Liver (tissue), 8 donors: ENCODE measurements at regions not wholly inside any gene's neighbourhood (a gene's known extent, or its start where the extent isn't known, plus 50 kb on each side); places are given as distances from the start of the nearest gene placed in this dataset.

Experiments
- DNase-seq: peaks from one replicate; pipeline ENCODE4 v3.0.0-alpha.2; 2017; ENCODE audit warnings: low spot score
- H3K27ac ChIP-seq, 2 donors: one replicate each; pipeline ENCODE4 v1.7.0; 2013; ENCODE audit warnings: inconsistent platforms in 2 of 2, low read length in 2 of 2, control low read depth in 1 of 2, low read depth in 1 of 2, mild to moderate bottlenecking in 1 of 2
- H3K27me3 ChIP-seq, 4 donors: one replicate each; pipeline versions ENCODE4 v1.6.1 to v1.7.0; 2013; ENCODE audit warnings: low read length in 3 of 4, inconsistent platforms in 1 of 4, mild to moderate bottlenecking in 1 of 4, moderate library complexity in 1 of 4; ENCODE audit not compliant: control insufficient read depth in 4 of 4, insufficient read depth in 4 of 4
- H3K36me3 ChIP-seq, 4 donors: one replicate each; pipeline versions ENCODE4 v1.6.1 to v1.7.0; 2013; ENCODE audit warnings: low read length in 3 of 4, mild to moderate bottlenecking in 3 of 4, low read depth in 1 of 4, moderate library complexity in 1 of 4; ENCODE audit not compliant: control insufficient read depth in 4 of 4, insufficient read depth in 3 of 4
- H3K4me1 ChIP-seq, 4 donors: one replicate each; pipeline versions ENCODE4 v1.6.1 to v1.7.0; 2013; ENCODE audit warnings: low read length in 3 of 4, mild to moderate bottlenecking in 3 of 4, moderate library complexity in 1 of 4; ENCODE audit not compliant: control insufficient read depth in 4 of 4, insufficient read depth in 4 of 4
- H3K4me3 ChIP-seq, 3 donors: one replicate each; pipeline versions ENCODE4 v1.6.1 to v1.7.0; 2013; ENCODE audit warnings: low read length in 3 of 3, control low read depth in 1 of 3, low read depth in 1 of 3, mild to moderate bottlenecking in 1 of 3
- H3K9ac ChIP-seq, 2 donors: one replicate each; pipeline ENCODE4 v1.7.0; 2013; ENCODE audit warnings: low read length in 2 of 2, mild to moderate bottlenecking in 2 of 2, moderate library complexity in 2 of 2, control low read depth in 1 of 2, low read depth in 1 of 2
- H3K9me3 ChIP-seq, 4 donors: one replicate each; pipeline versions ENCODE4 v1.6.1 to v1.7.0; 2013; ENCODE audit warnings: low read length in 3 of 4; ENCODE audit not compliant: control insufficient read depth in 4 of 4
- ATF3 ChIP-seq: IDR thresholded peaks from 2 replicates; pipeline ENCODE4 v1.6.1; 2016; ENCODE audit warnings: antibody characterized with exemption
- EGR1 ChIP-seq, 2 donors: IDR thresholded peaks; 2 replicates each; pipeline ENCODE4 v1.6.1; 2016 to 2018; ENCODE audit warnings: antibody characterized with exemption in 2 of 2, low read depth in 2 of 2
- HNF4A ChIP-seq, 2 donors: conservative IDR thresholded peaks; 2 replicates each; pipeline ENCODE4 v1.6.1; 2016; ENCODE audit warnings: antibody characterized with exemption in 2 of 2, mild to moderate bottlenecking in 2 of 2
- JUND ChIP-seq, 2 donors: IDR thresholded peaks; 2 replicates each; pipeline ENCODE4 v1.6.1; 2016; ENCODE audit warnings: antibody characterized with exemption in 2 of 2
- RAD21 ChIP-seq, 2 donors: IDR thresholded peaks; 2 replicates each; pipeline ENCODE4 v1.6.1; 2016; ENCODE audit warnings: antibody characterized with exemption in 2 of 2, mild to moderate bottlenecking in 2 of 2
- RXRA ChIP-seq, 2 donors: IDR thresholded peaks; 2 replicates each; pipeline ENCODE4 v1.6.1; 2017 to 2018; ENCODE audit warnings: antibody characterized with exemption in 2 of 2, mild to moderate bottlenecking in 1 of 2
- TAF1 ChIP-seq: conservative IDR thresholded peaks from 2 replicates; pipeline ENCODE4 v1.6.1; 2016; ENCODE audit warnings: antibody characterized with exemption, mild to moderate bottlenecking
- WGBS: extraction: QIAGEN DNeasy Blood & Tissue Kit; methylation state at CpG from one replicate; pipeline ENCODE4 v1.1.7; 2013; 5-methylcytosine and 5-hydroxymethylcytosine counted together
- TF ChIP-seq, protein P1 (sequence below): IDR thresholded peaks from 2 replicates; pipeline ENCODE4 v1.6.1; 2016; ENCODE audit warnings: antibody characterized with exemption, mild to moderate bottlenecking
- TF ChIP-seq, protein P2 (sequence below): IDR thresholded peaks from 2 replicates; pipeline ENCODE4 v1.6.1; 2016; ENCODE audit warnings: antibody characterized with exemption
- TF ChIP-seq, protein P3 (sequence below): fragments of 150-350 bp; IDR thresholded peaks from 2 replicates; pipeline ENCODE4 v1.5.1; 2017; ENCODE audit warnings: improper control_type of control experiment, low read depth, low read length; ENCODE audit not compliant: missing input control
- TF ChIP-seq, protein P4 (sequence below): IDR thresholded peaks from 2 replicates; pipeline ENCODE4 v1.6.1; 2016; ENCODE audit warnings: antibody characterized with exemption
- donor health status: healthy.
- donor health status: healthy.
- donor health status: healthy.
- donor health status: healthy.
- donor health status: healthy.

GRCh38 chr2:181760521-181760920 is 80.2 kb upstream of the NEUROD1 start (continued):
- TF ChIP-seq, protein P1, sequence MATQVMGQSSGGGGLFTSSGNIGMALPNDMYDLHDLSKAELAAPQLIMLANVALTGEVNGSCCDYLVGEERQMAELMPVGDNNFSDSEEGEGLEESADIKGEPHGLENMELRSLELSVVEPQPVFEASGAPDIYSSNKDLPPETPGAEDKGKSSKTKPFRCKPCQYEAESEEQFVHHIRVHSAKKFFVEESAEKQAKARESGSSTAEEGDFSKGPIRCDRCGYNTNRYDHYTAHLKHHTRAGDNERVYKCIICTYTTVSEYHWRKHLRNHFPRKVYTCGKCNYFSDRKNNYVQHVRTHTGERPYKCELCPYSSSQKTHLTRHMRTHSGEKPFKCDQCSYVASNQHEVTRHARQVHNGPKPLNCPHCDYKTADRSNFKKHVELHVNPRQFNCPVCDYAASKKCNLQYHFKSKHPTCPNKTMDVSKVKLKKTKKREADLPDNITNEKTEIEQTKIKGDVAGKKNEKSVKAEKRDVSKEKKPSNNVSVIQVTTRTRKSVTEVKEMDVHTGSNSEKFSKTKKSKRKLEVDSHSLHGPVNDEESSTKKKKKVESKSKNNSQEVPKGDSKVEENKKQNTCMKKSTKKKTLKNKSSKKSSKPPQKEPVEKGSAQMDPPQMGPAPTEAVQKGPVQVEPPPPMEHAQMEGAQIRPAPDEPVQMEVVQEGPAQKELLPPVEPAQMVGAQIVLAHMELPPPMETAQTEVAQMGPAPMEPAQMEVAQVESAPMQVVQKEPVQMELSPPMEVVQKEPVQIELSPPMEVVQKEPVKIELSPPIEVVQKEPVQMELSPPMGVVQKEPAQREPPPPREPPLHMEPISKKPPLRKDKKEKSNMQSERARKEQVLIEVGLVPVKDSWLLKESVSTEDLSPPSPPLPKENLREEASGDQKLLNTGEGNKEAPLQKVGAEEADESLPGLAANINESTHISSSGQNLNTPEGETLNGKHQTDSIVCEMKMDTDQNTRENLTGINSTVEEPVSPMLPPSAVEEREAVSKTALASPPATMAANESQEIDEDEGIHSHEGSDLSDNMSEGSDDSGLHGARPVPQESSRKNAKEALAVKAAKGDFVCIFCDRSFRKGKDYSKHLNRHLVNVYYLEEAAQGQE: no peak

- H3K27ac ChIP-seq: no peak overlapping the region
- no peaks in the 10 kb centered on the region for H3K9me3 ChIP-seq
- H3K9ac ChIP-seq: no peak overlapping the region
- no peak overlapping the region for H3K4me3 ChIP-seq
- no peak for DNase-seq
- TF ChIP-seq JUND (IDR thresholded peaks at IDR 0.05): no peak
- TF ChIP-seq, protein P2, sequence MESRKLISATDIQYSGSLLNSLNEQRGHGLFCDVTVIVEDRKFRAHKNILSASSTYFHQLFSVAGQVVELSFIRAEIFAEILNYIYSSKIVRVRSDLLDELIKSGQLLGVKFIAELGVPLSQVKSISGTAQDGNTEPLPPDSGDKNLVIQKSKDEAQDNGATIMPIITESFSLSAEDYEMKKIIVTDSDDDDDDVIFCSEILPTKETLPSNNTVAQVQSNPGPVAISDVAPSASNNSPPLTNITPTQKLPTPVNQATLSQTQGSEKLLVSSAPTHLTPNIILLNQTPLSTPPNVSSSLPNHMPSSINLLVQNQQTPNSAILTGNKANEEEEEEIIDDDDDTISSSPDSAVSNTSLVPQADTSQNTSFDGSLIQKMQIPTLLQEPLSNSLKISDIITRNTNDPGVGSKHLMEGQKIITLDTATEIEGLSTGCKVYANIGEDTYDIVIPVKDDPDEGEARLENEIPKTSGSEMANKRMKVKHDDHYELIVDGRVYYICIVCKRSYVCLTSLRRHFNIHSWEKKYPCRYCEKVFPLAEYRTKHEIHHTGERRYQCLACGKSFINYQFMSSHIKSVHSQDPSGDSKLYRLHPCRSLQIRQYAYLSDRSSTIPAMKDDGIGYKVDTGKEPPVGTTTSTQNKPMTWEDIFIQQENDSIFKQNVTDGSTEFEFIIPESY: no peak
- TF ChIP-seq RAD21 (IDR thresholded peaks at IDR 0.05): no peak
- TF ChIP-seq ATF3: no peak
- no peak for TF ChIP-seq HNF4A (conservative IDR thresholded peaks at IDR 0.05)
- TF ChIP-seq, protein P1: no peak
- no peak for TF ChIP-seq EGR1 (IDR thresholded peaks at IDR 0.05; ENCODE audit: low read depth in 2 of 2)
- TF ChIP-seq RXRA (IDR thresholded peaks at IDR 0.05): no peak
- TF ChIP-seq, protein P3, sequence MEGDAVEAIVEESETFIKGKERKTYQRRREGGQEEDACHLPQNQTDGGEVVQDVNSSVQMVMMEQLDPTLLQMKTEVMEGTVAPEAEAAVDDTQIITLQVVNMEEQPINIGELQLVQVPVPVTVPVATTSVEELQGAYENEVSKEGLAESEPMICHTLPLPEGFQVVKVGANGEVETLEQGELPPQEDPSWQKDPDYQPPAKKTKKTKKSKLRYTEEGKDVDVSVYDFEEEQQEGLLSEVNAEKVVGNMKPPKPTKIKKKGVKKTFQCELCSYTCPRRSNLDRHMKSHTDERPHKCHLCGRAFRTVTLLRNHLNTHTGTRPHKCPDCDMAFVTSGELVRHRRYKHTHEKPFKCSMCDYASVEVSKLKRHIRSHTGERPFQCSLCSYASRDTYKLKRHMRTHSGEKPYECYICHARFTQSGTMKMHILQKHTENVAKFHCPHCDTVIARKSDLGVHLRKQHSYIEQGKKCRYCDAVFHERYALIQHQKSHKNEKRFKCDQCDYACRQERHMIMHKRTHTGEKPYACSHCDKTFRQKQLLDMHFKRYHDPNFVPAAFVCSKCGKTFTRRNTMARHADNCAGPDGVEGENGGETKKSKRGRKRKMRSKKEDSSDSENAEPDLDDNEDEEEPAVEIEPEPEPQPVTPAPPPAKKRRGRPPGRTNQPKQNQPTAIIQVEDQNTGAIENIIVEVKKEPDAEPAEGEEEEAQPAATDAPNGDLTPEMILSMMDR: no peak
- TF ChIP-seq TAF1: no peak
- TF ChIP-seq, protein P4, sequence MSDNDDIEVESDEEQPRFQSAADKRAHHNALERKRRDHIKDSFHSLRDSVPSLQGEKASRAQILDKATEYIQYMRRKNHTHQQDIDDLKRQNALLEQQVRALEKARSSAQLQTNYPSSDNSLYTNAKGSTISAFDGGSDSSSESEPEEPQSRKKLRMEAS: no peak
- 94% methylated on average over 2 of the region's 2 CpGs for WGBS
- no peaks in the 10 kb centered on the region for H3K36me3 ChIP-seq
- no peaks in the 10 kb centered on the region for H3K27me3 ChIP-seq
- no peaks in the 10 kb centered on the region for H3K4me1 ChIP-seq
These were observed 80.9 kb upstream of the NEUROD1 start for GRCh38 chr2:181761175-181761574.
